ENCODE measurements at regions not wholly inside any gene's neighbourhood (a gene's known extent, or its start where the extent isn't known, plus 50 kb on each side); places are given as distances from the start of the nearest gene placed in this dataset.
"Not testable (repeated sequence)": the region's sequence is repeated elsewhere in the genome, so short reads cannot be mapped to it uniquely, and the experiment has no call there.

- no peak for DNase-seq
Measured at GRCh38 chr6:81228912-81229555, 523.4 kb downstream of the TENT5A start.

DNA sequence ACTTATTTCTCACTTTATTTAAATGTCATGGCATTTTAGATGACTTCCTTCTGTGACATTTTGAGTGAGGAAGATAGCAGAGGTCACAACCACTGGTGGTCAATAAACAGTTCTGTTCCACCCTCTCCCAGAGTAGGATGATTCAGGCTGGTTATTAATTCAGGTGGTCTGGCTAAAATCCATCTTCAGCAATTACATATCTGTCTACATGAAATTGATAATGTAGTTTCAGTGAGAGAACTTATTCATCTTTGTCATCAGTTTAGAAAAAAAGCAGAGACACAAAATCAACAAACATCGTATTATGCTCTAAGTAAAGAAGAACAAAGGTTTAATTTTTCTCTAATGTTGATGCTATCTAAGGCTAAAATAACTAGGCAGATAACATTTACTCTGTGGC lies 525.5 kb downstream of the TENT5A start:
- DNase-seq: no peak

DNA sequence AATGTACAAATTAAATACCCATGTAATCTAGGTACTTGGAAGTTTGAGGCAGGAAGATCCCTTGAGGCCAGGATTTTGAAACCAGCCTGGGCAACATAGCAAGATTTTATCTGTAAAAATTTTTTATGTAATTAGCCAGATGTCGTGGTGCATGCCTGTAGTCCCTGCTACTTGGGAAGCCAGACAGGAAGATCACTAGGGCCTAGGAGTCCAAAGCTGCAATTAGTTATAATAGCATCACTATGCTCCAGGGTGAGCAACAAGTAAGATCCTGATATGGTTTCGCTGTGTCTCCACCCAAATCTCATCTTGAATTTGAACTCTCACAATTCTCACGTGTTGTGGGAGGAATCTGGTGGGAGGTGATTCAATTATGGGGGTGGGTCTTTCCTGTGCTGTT lies 535.8 kb downstream of the TENT5A start:
- no peak for DNase-seq

GRCh38 chr6:81215092-81215432 lies 537.4 kb downstream of the TENT5A start:
- DNase-seq: no peak

GRCh38 chr6:81214414-81215091 lies 537.9 kb downstream of the TENT5A start:
- DNase-seq: no peak

GRCh38 chr6:81204731-81205130 lies 547.8 kb downstream of the TENT5A start:
- no peak for DNase-seq

- no peak for DNase-seq
Measured at GRCh38 chr6:81194374-81194773, 558.1 kb downstream of the TENT5A start.

DNA sequence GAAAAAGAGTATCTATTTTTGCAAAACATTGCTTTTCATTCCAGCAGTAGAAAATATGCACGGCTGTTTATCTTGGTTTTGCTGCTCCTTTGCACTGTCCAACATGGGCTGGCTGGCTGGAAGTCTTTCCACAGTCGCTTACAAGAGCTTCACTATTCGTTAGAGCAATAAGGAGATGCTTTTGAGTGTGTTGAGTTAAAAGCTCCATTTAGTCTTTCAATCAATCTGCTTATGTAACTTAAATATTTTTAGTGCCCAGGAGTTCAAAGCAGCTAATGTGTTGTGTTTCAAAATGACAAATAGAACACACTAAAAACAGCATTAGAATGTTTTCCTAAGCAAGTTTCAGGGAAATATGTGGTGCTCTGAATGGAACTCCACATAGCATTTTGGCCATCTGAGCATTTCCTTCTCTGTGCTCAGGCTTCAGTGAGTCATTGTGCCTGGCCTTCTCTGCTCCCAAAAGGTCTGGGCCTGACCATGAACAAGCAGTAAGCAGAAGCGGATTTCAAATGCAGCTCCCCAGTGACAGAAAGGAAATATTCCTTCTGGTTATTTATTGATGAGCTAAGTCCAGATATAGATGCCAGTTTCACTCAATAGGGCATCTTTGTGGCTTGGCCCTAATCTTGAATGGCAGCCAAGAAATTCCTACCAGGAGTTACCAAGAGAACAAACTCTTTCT lies 580.3 kb downstream of the TENT5A start:
- no peak for DNase-seq

GRCh38 chr6:81169166-81169565 lies 583.3 kb downstream of the TENT5A start:
- no peak for DNase-seq

DNA sequence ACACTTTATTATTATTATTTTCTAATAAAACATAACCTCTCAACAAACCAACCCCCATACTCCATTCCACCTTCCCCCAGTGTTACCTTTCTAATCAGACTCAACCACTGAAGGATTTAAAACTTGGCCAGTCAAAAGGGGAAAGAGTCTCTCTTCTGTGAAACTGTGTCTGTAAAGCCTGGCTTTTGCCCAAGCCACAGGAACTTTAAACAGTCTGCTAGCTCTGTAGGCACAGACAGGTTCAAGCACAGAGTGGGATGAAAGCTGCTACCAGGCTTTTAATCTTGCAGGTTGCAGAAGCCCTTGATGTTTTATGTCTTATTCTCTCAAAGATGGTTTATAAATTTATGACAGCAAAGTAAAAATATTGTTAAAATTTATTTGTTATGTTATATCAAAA lies 585.7 kb downstream of the TENT5A start:
- DNase-seq: no peak

DNA sequence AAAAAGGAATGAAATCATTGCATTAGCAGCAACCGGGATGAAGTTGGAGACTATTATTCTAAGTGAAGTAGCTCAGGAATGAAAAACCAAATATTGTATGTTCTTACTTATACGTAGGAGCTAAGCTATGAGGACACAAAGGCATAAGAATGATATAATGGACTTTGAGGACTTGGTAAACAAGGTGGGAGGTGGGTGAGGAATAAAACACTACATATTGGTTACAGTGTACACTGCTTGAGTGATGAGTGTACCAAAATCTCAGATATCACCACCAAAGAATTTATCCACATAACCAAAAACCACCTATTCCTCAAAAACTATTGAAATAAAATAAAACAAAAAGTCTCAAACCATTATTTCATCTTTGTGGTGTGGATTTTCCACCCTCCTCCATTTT lies 593.5 kb downstream of the TENT5A start:
- DNase-seq: no peak

DNA sequence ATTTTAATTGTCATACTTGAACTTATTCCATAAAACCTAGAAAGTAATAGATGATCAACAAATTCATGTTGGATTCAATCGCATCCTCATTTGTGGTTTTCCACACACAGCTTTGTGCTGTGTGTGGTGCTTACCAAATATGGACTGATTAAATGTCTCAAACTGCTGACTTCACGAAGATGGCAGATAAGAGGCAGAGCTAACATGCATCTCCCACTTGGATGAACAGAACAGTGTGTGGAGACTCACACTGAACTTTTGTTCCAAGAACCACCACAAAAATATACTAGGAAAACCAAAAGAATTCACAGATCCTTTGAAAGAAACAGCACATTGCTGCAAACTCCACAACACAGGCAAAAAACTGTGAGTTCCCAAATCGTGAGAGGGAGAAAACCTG lies 603.7 kb downstream of the TENT5A start:
- DNase-seq: no peak

DNA sequence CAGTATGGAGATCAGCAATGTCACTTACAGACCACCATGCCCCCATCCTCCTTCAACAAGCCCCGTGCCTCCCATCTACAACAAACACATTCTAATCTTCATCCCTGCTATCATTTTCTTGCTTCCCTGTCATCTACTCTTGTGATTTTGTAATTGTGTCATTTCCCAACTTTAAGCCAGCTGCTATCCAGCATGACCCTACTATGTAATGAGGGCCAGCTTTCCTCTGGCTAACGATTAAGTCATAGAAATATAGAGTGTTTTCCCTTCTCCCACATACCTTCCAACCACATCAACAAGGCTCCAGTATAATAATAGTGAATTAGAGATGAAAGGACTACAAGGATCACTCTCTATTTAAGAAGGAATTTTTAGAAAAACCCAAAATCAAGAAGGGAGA lies 607.0 kb downstream of the TENT5A start:
- DNase-seq: no peak

DNA sequence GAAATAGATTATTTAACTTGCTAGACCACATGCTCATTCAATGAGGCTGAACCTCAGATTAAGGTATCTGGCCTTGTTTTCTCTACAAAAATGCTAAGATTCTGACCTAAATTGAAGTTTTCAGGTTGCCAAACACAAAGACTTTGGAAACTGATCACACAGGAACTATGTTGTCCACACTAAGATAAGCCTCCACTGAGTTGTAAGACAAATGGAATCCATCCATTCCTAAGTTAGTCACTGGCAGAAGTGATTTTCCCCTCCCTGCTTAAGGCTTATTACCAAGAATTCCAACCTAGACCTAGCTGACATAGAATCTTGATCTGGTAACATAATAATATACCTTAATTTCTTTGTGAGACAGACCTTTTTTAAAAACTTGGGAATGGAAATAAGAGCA lies 608.1 kb downstream of the TENT5A start:
- DNase-seq: no peak

DNA sequence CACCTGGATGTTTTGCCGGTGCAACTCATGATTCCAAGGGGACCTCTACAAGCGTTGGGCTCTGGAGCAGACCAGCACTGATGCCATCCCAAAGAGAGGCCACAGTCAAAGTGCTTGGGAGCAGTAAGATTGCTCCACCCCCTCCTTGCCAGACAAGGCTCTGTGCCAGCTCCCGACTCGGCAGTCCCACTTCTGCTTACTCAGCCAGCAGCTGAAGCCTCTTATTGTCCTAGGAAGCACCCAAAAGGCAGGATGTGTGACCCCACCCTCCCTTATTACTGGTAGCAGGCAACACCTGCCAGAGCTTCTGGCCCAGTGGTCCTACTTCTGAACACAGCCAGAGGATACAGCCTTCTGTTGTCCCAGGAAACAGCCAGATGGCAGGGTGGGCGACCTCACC lies 614.2 kb downstream of the TENT5A start:
- no peak for DNase-seq

GRCh38 chr6:81130969-81131368 lies 621.5 kb downstream of the TENT5A start:
- no peak for DNase-seq

DNA sequence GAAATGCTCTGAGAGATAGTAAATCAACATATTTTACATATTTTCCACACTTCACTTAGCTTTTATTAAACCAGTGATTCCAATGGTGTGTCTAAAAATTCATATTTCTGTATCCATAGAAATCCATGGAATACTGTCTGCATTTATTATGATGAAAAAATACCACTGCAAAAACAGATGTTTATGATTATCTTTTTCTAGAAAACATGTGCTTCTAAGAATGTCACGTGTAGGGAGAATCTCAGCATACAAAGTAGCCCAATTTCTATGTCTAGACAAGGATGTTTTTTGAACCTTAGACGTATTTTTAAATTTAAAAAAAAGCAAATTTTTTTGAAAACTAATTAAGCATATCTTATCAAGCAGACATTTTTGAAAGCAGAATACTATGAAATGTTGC lies 622.4 kb downstream of the TENT5A start:
- DNase-seq: no peak

DNA sequence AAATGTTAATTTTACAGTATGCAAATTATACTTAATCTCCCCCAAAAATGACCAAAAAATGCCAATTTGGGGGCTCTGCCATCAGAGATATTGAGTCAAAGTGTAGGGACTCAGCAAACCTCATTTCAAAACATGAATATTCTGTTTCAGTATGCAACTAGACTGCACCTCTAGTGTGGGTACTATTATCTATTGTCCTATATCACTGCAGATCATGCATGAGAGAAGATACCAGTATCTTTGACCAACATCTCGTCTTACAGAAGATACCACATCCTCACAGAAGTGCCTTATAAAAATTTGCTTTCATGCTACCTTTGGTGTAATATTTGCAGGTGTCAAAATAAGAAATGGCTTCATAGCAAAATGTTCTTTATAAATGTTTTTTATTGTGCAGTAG lies 623.8 kb downstream of the TENT5A start:
- DNase-seq: no peak

GRCh38 chr6:81126150-81126549 lies 626.3 kb downstream of the TENT5A start:
- no peak for DNase-seq

DNA sequence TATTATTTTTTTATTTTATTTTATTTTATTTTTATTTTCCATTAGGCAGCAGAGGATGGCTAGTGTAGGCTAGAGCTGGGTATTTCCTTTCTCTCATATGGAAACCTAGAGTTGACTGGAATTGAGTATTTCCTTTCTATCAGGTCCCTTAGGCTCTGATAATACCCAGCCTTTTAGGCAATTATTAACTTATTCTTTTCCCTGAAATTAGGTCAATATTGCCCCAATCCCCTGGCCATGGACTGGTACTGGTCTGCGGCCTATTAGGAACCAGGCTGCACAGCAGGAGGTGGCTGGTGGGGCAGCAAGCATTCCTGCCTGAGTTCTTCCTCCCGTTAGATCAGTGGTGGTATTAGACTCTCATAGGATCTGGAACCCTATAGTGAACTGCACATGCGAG lies 632.2 kb downstream of the TENT5A start:
- DNase-seq: no peak

DNA sequence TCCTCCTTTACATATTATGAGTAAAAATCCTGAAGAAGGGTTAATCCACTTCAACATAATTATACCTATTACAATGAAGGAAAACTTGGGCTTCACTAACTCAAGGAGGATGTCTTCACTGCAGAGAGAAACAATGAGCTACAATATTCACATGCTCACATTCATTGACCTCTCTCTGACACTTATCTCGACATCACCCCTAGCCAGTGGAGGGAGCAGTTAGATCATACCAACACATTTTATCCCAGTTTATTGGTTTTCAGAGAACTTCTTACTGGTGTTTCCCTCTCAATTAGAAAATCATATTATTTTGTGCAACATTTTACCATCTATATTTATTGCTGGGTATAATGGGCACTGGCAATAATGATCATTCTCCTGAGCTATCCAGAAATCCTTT lies 646.5 kb downstream of the TENT5A start:
- no peak for DNase-seq

GRCh38 chr6:81098109-81098814 lies 654.2 kb downstream of the TENT5A start:
- DNase-seq: no peak

- not testable (repeated sequence) for DNase-seq
Measured at GRCh38 chr6:81096464-81096863, 656.0 kb downstream of the TENT5A start.

DNA sequence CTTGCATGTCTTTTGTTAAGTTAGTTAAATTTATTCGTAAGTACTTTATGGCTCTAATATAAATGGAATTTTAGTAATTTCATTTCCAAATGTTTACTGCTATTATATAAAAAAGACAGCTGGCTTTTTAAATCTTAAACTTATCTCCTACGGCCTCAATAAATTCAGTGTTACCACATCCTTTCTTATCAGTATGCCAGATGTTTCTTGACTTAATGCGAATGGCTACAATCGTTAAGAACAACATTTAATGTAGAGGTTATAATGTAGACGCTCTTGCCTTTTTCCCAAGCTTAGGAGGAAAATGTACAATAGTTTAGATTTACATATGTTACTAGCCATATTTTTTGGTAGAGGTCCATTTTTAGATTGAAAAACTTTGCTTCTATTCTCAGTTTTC lies 659.4 kb downstream of the TENT5A start:
- no peak for DNase-seq

Data from NCI-H1436 treated with DMSO at 0.1 percent for 48 hours (cell line).